Left ventricle myocardium inferior (tissue), 1 donor: ENCODE measurements at regions not wholly inside any gene's neighbourhood (a gene's known extent, or its start where the extent isn't known, plus 50 kb on each side); places are given as distances from the start of the nearest gene placed in this dataset.

Experiments used
- DNase-seq: peaks from one replicate; pipeline ENCODE4 v3.0.0-alpha.2; 2020
- H3K27ac ChIP-seq: fragments of 200-600 bp; replicated peaks from 2 replicates; pipeline ENCODE4 v1.8.0; 2021
- H3K27me3 ChIP-seq: fragments of 200-600 bp; 2 replicates; pipeline ENCODE4 v1.8.0; 2021; ENCODE audit warnings: low read depth
- H3K36me3 ChIP-seq: fragments of 200-600 bp; 2 replicates; pipeline ENCODE4 v1.8.0; 2021
- H3K4me1 ChIP-seq: fragments of 200-600 bp; 2 replicates; pipeline ENCODE4 v1.8.0; 2021
- H3K4me3 ChIP-seq: fragments of 200-600 bp; 2 replicates; pipeline ENCODE4 v1.8.0; 2021; ENCODE audit warnings: mild to moderate bottlenecking, moderate library complexity
- H3K9me3 ChIP-seq: fragments of 200-600 bp; replicated peaks from 2 replicates; pipeline ENCODE4 v1.8.0; 2021
- CTCF ChIP-seq: fragments of 200-600 bp; IDR thresholded peaks from 2 replicates; pipeline ENCODE4 v1.8.0; 2021; ENCODE audit warnings: antibody characterized with exemption, mild to moderate bottlenecking, borderline replicate concordance
- intact Hi-C: fragments of 100-400 bp; cut with micrococcal nuclease; formaldehyde crosslinking; loops from one replicate; pipeline ENCODE4 v1.11.0; 2022
- donor health status: DM: no; HTN: yes; CAD: no; lungs with severe emphysema.

GRCh38 chrX:14274691-14275090, 245.0 kb upstream of the GEMIN8 start:
- Histone ChIP-seq H3K4me1 (no peaks in the 10 kb centered on the region), H3K9me3 (peaks cover 6% of the 10 kb centered on the region), H3K36me3 (no peaks in the 10 kb centered on the region), H3K4me3 (no peak overlapping the region), H3K27me3 (no peaks in the 10 kb centered on the region), H3K27ac (no peak overlapping the region)
- TF ChIP-seq CTCF = no peak
- intact Hi-C loops = no loop called here
- DNase-seq = no peak

- no peak overlapping the region for H3K27ac ChIP-seq
- intact Hi-C loops = no loop called here
Observed at GRCh38 chrX:14267216-14267615, 237.5 kb upstream of the GEMIN8 start.

GRCh38 chrX:14266705-14267104, 237.0 kb upstream of the GEMIN8 start:
- H3K27me3 ChIP-seq = no peaks in the 10 kb centered on the region
- H3K27ac ChIP-seq = no peak overlapping the region
- DNase-seq = no peak
- H3K4me1 ChIP-seq = no peaks in the 10 kb centered on the region
- no peak overlapping the region for H3K4me3 ChIP-seq
- no peaks in the 10 kb centered on the region for H3K9me3 ChIP-seq
- no peak for TF ChIP-seq CTCF
- H3K36me3 ChIP-seq = no peaks in the 10 kb centered on the region
- intact Hi-C loops = no loop called here

More at GRCh38 chrX:14267216-14267615, 237.5 kb upstream of the GEMIN8 start:
- Histone ChIP-seq H3K4me1 (no peaks in the 10 kb centered on the region), H3K9me3 (no peaks in the 10 kb centered on the region), H3K36me3 (no peaks in the 10 kb centered on the region), H3K4me3 (no peak overlapping the region), H3K27me3 (no peaks in the 10 kb centered on the region)
- DNase-seq = no peak
- TF ChIP-seq CTCF = no peak

- H3K4me1 ChIP-seq = no peaks in the 10 kb centered on the region
- no peaks in the 10 kb centered on the region for H3K27me3 ChIP-seq
- no peaks in the 10 kb centered on the region for H3K9me3 ChIP-seq
- H3K36me3 ChIP-seq = no peaks in the 10 kb centered on the region
- intact Hi-C loops = no loop called here
- no peak for TF ChIP-seq CTCF
- H3K27ac ChIP-seq = no peak overlapping the region
- no peak overlapping the region for H3K4me3 ChIP-seq
- DNase-seq = no peak
Observed at GRCh38 chrX:14243823-14244222, 214.1 kb upstream of the GEMIN8 start.

- TF ChIP-seq CTCF = no peak
- Histone ChIP-seq H3K4me3 (no peak overlapping the region), H3K36me3 (no peaks in the 10 kb centered on the region), H3K4me1 (no peaks in the 10 kb centered on the region), H3K9me3 (no peaks in the 10 kb centered on the region), H3K27me3 (no peaks in the 10 kb centered on the region), H3K27ac (no peak overlapping the region)
- intact Hi-C loops = no loop called here
- no peak for DNase-seq
Observed at GRCh38 chrX:14235004-14235403, 205.3 kb upstream of the GEMIN8 start.

GRCh38 chrX:14232688-14233087, 203.0 kb upstream of the GEMIN8 start:
- H3K4me1 ChIP-seq = no peaks in the 10 kb centered on the region
- no peak for DNase-seq
- no peak overlapping the region for H3K27ac ChIP-seq
- H3K9me3 ChIP-seq = peaks cover 7% of the 10 kb centered on the region
- intact Hi-C loops = no loop called here
- no peaks in the 10 kb centered on the region for H3K36me3 ChIP-seq
- H3K27me3 ChIP-seq = no peaks in the 10 kb centered on the region
- no peak for TF ChIP-seq CTCF
- H3K4me3 ChIP-seq = no peak overlapping the region
